C1 segment of cervical spinal cord (tissue), 14 donors: ENCODE measurements at regions not wholly inside any gene's neighbourhood (a gene's known extent, or its start where the extent isn't known, plus 50 kb on each side); places are given as distances from the start of the nearest gene placed in this dataset.

Source experiments
- DNase-seq, 14 donors: peaks; one replicate each; lab custom pipeline; 2025; lab: John Stamatoyannopoulos, UW

DNA sequence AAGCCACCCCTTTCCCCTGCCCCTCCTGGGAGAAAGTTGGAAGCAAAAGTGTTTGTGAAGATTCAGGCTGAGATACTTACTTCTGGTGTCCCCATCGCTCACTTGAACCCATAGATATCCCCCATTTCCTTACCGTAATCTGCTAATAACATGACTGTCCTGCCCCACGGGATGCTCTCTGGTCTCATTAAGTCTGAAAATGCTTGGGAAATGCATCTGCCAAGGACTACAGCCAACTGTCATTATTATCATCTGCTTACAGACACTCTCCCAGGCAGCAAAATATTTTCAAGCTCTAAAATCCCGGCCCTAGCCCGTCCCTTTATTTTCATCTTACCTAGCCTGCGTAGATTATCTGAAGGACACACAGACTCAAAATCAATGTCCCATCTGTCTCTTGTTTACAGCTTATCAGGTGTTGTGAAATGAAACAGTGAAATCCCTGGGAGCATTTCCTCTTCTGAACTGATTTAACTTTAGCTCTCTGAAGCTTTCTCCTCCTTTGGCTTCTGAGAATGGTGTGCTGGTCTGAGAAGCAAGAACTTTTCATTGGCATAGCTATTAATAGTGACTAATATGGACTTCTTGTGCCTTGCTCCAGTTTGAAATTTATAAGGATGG lies 126.9 kb upstream of the OSMR start:
- DNase-seq: no peak

GRCh38 chr5:38719403-38719802 lies 126.4 kb upstream of the OSMR start:
- DNase-seq: no peak

- DNase-seq: peak in 1 of 14 donors; percentile 8
Measured at GRCh38 chr5:38719916-38720315, 125.9 kb upstream of the OSMR start.

- no peak for DNase-seq
Measured at GRCh38 chr5:38720554-38721361, 125.1 kb upstream of the OSMR start.

DNA sequence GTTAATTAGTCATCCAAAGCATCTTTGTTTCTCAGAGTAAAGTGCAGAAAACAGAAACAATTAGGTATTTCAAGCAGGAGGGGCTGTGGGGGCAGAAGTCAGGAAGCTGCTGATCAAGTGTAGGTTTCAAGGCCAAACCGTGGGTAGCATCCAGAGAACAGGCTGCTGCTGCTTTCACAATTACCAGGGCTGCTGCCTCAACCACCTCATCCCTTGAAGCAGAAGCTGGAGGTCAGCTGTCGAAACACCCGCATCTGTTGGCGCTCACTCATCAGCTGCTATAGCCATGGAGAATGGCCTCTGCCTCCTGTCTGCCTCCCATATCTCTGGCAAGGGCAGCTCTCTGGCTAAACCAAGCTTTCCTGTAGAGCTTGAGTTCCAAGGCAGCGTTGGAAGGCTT lies 122.9 kb upstream of the OSMR start:
- DNase-seq: no peak

GRCh38 chr5:38723426-38723825 lies 122.4 kb upstream of the OSMR start:
- DNase-seq: no peak

GRCh38 chr5:38724301-38725030 lies 121.3 kb upstream of the OSMR start:
- peak in 1 of 14 donors; percentile 34 for DNase-seq

DNA sequence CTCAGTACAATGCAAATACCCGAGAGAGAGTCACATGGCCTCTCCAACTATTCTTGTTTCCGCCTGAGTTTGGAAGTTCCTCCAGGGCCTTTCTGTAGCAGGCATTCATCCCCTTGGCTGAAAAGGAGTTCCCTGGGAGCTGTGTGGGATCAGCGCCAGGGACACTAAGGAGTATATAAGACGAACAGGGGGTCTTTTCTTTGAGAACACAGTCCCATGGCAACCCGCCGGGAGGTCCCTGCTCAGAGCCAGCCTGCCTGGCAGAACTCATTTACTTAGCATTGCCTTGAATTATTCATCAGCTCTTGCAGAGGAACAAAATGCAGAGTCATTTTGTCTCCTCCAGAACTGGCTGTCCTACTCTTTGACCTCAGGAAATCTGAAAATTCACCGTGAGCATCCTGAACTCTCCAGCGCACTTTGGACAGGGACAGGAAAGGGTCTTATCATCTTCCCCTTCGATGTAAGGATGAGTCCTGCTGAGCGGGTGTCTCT lies 120.4 kb upstream of the OSMR start:
- peak in 12 of 14 donors; percentile 40 to 86 (median 58) for DNase-seq

- no peak for DNase-seq
Measured at GRCh38 chr5:38726279-38726678, 119.5 kb upstream of the OSMR start.

DNA sequence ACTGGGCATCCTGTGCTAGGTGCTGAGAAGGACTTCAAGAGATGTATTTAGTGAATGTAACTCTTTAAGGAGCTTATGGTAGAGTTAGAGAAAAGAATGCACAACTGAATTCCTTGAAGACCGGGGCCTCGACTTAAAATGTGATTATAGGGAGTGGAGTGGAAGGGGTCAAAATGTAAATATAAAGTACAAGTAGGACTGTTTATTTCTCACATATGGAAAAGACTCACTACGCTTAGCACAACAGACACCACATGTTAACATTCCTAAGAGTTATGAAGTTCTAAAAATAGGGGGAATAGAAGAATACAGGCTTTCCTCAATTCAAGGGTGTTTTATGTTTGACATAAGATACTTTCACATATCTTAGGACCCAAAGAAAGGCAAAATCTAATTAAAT lies 117.8 kb upstream of the OSMR start:
- DNase-seq: no peak

GRCh38 chr5:38731461-38731860 lies 114.4 kb upstream of the OSMR start:
- no peak for DNase-seq

DNA sequence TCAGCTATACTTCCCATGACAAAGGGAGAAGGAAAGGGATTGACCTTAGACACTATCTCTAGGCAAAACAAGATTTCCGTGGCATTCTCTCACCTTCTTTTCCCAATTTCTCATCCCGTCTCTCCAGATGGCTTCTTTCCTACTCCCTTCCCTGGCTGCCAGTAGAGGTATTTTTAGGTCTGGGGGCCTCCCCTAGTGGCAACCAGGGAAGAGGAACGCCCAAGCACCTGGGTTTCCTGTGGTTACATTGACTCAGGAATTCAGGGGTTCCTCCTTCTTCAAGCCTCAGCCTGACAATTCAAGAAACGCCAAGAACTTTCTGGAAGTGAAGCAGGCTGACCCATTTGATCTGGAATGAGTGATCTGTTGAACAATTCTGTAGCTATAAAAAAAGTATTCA lies 111.5 kb upstream of the OSMR start:
- DNase-seq: no peak

DNA sequence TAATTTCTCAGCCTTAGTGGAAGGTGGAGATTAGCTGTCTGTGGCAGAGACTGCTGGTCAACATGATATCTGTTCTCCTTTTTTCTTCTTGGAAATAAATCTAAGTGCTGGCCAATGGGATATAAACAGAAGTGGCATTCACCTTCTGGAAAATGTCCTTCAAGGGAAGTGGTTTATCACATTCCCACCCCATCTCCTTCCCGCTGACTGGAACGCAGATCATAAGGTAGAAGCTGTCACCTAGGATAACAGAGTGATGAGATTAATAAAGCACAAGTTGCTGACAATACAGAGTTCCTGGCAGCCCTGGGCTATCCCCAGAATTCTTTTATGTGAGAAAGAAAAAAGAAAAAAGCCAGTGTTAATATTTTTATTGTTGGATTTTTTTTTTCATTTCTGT lies 109.7 kb upstream of the OSMR start:
- no peak for DNase-seq

DNA sequence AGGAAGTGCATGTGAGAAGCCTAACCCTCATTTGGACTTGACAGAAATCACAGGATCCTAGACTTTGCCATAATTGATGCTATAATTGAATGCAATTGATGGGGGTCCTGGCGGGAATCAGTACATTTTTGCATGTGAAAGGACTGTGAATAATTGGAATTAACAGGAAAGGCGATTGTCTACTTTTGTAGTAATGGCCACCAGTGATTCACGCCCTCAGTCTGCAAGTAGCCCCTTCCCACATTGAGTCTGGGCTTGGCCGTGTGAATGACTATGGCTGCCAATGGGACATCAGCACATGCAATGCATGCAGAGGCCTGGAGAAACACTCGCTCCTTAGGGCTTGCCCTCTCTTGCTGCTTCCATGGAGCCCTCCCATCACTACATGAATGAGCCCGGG lies 107.8 kb upstream of the OSMR start:
- DNase-seq: no peak

DNA sequence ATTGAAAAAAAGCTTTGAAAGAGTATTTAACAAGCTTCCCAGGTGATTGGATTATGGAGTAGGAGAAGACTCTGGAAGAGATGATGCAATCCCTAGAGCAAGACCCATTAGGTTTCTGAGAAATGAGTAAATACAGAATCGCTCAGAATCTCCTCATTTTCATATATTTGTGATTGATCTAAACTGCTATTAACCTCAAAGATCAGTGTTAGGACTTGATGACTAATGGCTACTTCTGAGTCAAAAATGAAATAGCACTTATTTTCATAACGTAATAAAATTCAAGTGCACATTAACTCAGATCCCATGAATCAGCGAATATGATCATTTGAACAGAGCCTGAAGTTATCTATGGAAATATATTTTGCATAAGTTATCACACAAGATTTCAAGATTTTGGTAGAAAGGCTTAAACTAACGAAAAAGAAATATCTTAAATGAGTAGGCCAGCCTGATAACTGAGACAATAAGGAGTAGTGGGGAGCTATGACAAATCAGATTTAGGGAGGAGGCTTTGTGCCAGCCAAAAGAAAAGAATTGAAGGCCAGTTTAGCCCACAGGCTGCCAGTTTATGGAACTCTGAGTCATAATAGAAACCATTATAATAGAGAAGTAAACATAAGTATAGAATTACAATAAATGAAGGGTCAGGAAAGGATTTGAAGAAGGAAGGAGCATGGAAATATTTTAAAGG lies 106.7 kb upstream of the OSMR start:
- DNase-seq: no peak

DNA sequence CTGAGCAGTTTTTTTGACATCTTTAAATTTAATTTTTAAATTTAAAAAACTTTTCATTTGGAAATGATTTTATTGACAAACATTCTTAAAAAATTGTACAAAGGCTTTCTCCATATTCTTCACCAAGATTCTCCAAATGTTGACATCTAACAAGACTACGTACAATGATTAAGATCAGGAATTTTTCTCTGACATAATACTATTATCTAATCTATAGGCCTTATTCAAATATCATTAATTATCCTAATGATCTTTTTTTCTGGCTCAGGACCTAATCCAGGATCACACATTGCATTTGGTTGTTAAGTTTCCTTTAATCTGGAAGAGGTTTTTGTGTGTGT lies 106.1 kb upstream of the OSMR start:
- no peak for DNase-seq

DNA sequence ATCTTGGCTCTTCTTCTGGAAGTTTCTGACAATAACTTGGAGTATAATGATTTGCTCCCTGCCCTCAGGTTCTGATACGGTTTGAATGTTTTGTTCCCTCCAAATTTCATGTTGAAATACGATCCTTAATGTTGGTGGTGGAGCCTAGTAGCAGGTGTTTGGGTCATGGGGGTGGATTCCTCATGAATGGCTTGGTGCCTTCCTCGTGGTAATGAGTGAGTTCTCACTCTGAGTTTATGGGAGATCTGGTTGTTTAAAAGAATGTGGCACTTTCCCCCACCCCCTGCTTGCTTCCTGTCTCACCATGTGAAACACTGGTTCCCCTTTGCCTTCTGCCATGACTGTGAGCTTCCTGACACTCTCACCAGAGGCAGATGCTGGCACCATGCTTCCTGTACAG lies 103.0 kb upstream of the OSMR start:
- no peak for DNase-seq

GRCh38 chr5:38743562-38743961 lies 102.2 kb upstream of the OSMR start:
- DNase-seq: no peak

DNA sequence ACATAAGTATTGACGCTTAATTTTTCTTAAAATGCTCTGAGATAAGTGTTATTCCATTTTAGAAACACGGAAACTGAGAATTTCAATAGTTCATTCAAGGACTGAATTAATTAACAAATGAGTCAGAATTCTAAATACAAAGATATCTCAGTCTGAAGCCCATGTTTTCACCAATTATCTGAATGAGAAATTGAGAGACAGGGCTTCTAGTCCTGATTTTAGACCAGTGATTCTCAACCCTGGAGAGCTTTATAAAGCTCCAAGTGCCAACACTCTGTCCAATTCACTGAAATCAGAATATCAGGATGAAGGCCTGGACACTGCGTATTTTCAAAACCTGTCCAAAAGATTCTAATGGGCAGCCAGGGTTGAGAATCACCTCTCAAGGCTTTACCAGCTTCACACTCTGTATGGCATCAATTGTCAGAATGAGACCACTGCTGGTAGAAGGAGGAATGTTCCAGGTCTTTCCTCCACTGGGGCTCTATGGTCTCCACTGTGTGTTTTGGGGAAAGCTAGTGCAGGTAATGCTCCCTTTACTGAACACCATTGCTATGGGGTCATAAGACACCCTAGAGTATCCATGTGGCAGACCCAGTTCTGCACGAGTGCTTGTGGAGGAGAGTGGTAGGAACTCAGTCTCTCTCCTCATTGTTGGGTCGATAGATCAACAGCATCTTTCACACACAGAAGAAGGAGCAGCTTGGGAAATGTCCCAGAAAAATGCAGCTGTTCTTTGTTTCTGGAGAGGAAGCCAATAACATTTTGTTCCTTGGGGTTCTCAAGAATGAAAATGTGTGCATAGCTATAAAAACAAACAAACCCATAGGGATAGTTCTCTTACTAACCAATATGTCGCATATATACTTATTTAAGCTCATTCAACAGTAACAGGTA lies 99.7 kb upstream of the OSMR start:
- peak in 3 of 14 donors; percentile 11 to 54 (median 22) for DNase-seq

- DNase-seq: no peak
Measured at GRCh38 chr5:38749861-38750260, 96.0 kb upstream of the OSMR start.

- no peak for DNase-seq
Measured at GRCh38 chr5:38751103-38751502, 94.7 kb upstream of the OSMR start.
